ENCODE measurements at regions not wholly inside any gene's neighbourhood (a gene's known extent, or its start where the extent isn't known, plus 50 kb on each side); places are given as distances from the start of the nearest gene placed in this dataset.

GRCh38 chr18:40624959-40625358, 1330.1 kb upstream of the PIK3C3 start:
- no peak overlapping the region for H3K4me3 ChIP-seq (ENCODE audit: low read depth, low read length)
- WGBS (ENCODE audit: insufficient coverage) = no CpG with 5 or more reads among the region's 4 CpGs
- H3K9me3 ChIP-seq (ENCODE audit: control insufficient read depth, insufficient read depth, low read length) = no peaks in the 10 kb centered on the region
- DNase-seq (ENCODE audit: low read depth in 4 of 6, low spot score in 6 of 6) = no peak
- no peaks in the 10 kb centered on the region for H3K36me3 ChIP-seq (ENCODE audit: control insufficient read depth, insufficient read depth, low read length)
- no peak overlapping the region for H3K27ac ChIP-seq (ENCODE audit: low read depth, low read length)
- H3K27me3 ChIP-seq (ENCODE audit: control insufficient read depth, insufficient read depth, low read length) = no peaks in the 10 kb centered on the region
- H3K4me1 ChIP-seq (ENCODE audit: control insufficient read depth, insufficient read depth, low read length) = no peaks in the 10 kb centered on the region

- H3K27ac ChIP-seq (ENCODE audit: low read depth, low read length) = no peak overlapping the region
- no peaks in the 10 kb centered on the region for H3K4me1 ChIP-seq (ENCODE audit: control insufficient read depth, insufficient read depth, low read length)
- H3K4me3 ChIP-seq (ENCODE audit: low read depth, low read length) = no peak overlapping the region
- no peaks in the 10 kb centered on the region for H3K27me3 ChIP-seq (ENCODE audit: control insufficient read depth, insufficient read depth, low read length)
- no peaks in the 10 kb centered on the region for H3K36me3 ChIP-seq (ENCODE audit: control insufficient read depth, insufficient read depth, low read length)
- H3K9me3 ChIP-seq (ENCODE audit: control insufficient read depth, insufficient read depth, low read length) = no peaks in the 10 kb centered on the region
- no peak for DNase-seq (ENCODE audit: low read depth in 4 of 6, low spot score in 6 of 6)
Observed at GRCh38 chr18:40613721-40614120, 1341.3 kb upstream of the PIK3C3 start.

- Histone ChIP-seq H3K4me3 (ENCODE audit: low read depth, low read length) (no peak overlapping the region), H3K4me1 (ENCODE audit: control insufficient read depth, insufficient read depth, low read length) (no peaks in the 10 kb centered on the region), H3K9me3 (ENCODE audit: control insufficient read depth, insufficient read depth, low read length) (no peaks in the 10 kb centered on the region), H3K27me3 (ENCODE audit: control insufficient read depth, insufficient read depth, low read length) (no peaks in the 10 kb centered on the region), H3K27ac (ENCODE audit: low read depth, low read length) (no peak overlapping the region), H3K36me3 (ENCODE audit: control insufficient read depth, insufficient read depth, low read length) (no peaks in the 10 kb centered on the region)
- DNase-seq (ENCODE audit: low read depth in 4 of 6, low spot score in 6 of 6) = peak in 1 of 6 donors; percentile 25
- no CpG with 5 or more reads among the region's 1 CpG for WGBS (ENCODE audit: insufficient coverage)
Observed at GRCh38 chr18:40612356-40612755, 1342.7 kb upstream of the PIK3C3 start.

- Histone ChIP-seq H3K27me3 (ENCODE audit: control insufficient read depth, insufficient read depth, low read length) (no peaks in the 10 kb centered on the region), H3K36me3 (ENCODE audit: control insufficient read depth, insufficient read depth, low read length) (no peaks in the 10 kb centered on the region), H3K4me3 (ENCODE audit: low read depth, low read length) (no peak overlapping the region), H3K9me3 (ENCODE audit: control insufficient read depth, insufficient read depth, low read length) (no peaks in the 10 kb centered on the region), H3K4me1 (ENCODE audit: control insufficient read depth, insufficient read depth, low read length) (no peaks in the 10 kb centered on the region), H3K27ac (ENCODE audit: low read depth, low read length) (no peak overlapping the region)
- 86% methylated on average over 1 of the region's 2 CpGs for WGBS (ENCODE audit: insufficient coverage)
- no peak for DNase-seq (ENCODE audit: low read depth in 4 of 6, low spot score in 6 of 6)
Observed at GRCh38 chr18:40608226-40608625, 1346.8 kb upstream of the PIK3C3 start.

GRCh38 chr18:40607542-40608148, 1347.4 kb upstream of the PIK3C3 start:
- no peak overlapping the region for H3K4me3 ChIP-seq (ENCODE audit: low read depth, low read length)

GRCh38 chr18:40606996-40607395, 1348.0 kb upstream of the PIK3C3 start:
- H3K4me3 ChIP-seq (ENCODE audit: low read depth, low read length) = no peak overlapping the region
- H3K27me3 ChIP-seq (ENCODE audit: control insufficient read depth, insufficient read depth, low read length) = no peaks in the 10 kb centered on the region
- no peaks in the 10 kb centered on the region for H3K4me1 ChIP-seq (ENCODE audit: control insufficient read depth, insufficient read depth, low read length)
- no peak overlapping the region for H3K27ac ChIP-seq (ENCODE audit: low read depth, low read length)
- peak in 2 of 6 donors; percentile 52 to 67 for DNase-seq (ENCODE audit: low read depth in 4 of 6, low spot score in 6 of 6)
- no CpG with 5 or more reads among the region's 1 CpG for WGBS (ENCODE audit: insufficient coverage)
- no peaks in the 10 kb centered on the region for H3K36me3 ChIP-seq (ENCODE audit: control insufficient read depth, insufficient read depth, low read length)
- no peaks in the 10 kb centered on the region for H3K9me3 ChIP-seq (ENCODE audit: control insufficient read depth, insufficient read depth, low read length)

More at GRCh38 chr18:40607542-40608148, 1347.4 kb upstream of the PIK3C3 start:
- H3K27ac ChIP-seq (ENCODE audit: low read depth, low read length) = no peak overlapping the region
- no peaks in the 10 kb centered on the region for H3K4me1 ChIP-seq (ENCODE audit: control insufficient read depth, insufficient read depth, low read length)
- H3K27me3 ChIP-seq (ENCODE audit: control insufficient read depth, insufficient read depth, low read length) = no peaks in the 10 kb centered on the region
- DNase-seq (ENCODE audit: low read depth in 4 of 6, low spot score in 6 of 6) = peak in 1 of 6 donors; percentile 60
- H3K36me3 ChIP-seq (ENCODE audit: control insufficient read depth, insufficient read depth, low read length) = no peaks in the 10 kb centered on the region
- H3K9me3 ChIP-seq (ENCODE audit: control insufficient read depth, insufficient read depth, low read length) = no peaks in the 10 kb centered on the region
- 55% methylated on average over 3 of the region's 6 CpGs for WGBS (ENCODE audit: insufficient coverage)

- Histone ChIP-seq H3K36me3 (ENCODE audit: control insufficient read depth, insufficient read depth, low read length) (no peaks in the 10 kb centered on the region), H3K9me3 (ENCODE audit: control insufficient read depth, insufficient read depth, low read length) (peaks cover 8% of the 10 kb centered on the region), H3K27ac (ENCODE audit: low read depth, low read length) (no peak overlapping the region), H3K4me3 (ENCODE audit: low read depth, low read length) (no peak overlapping the region), H3K4me1 (ENCODE audit: control insufficient read depth, insufficient read depth, low read length) (no peaks in the 10 kb centered on the region), H3K27me3 (ENCODE audit: control insufficient read depth, insufficient read depth, low read length) (no peaks in the 10 kb centered on the region)
- WGBS (ENCODE audit: insufficient coverage) = 89% methylated on average over 12 of the region's 12 CpGs
- DNase-seq (ENCODE audit: low read depth in 4 of 6, low spot score in 6 of 6) = no peak
Observed at GRCh38 chr18:40583671-40584070, 1371.4 kb upstream of the PIK3C3 start.

GRCh38 chr18:40582105-40582504, 1372.9 kb upstream of the PIK3C3 start:
- Histone ChIP-seq H3K9me3 (ENCODE audit: control insufficient read depth, insufficient read depth, low read length) (peaks cover 4% of the 10 kb centered on the region), H3K4me1 (ENCODE audit: control insufficient read depth, insufficient read depth, low read length) (peaks cover 4% of the 10 kb centered on the region), H3K4me3 (ENCODE audit: low read depth, low read length) (no peak overlapping the region), H3K27ac (ENCODE audit: low read depth, low read length) (no peak overlapping the region), H3K36me3 (ENCODE audit: control insufficient read depth, insufficient read depth, low read length) (no peaks in the 10 kb centered on the region), H3K27me3 (ENCODE audit: control insufficient read depth, insufficient read depth, low read length) (no peaks in the 10 kb centered on the region)
- no peak for DNase-seq (ENCODE audit: low read depth in 4 of 6, low spot score in 6 of 6)
- WGBS (ENCODE audit: insufficient coverage) = no CpG with 5 or more reads among the region's 1 CpG

GRCh38 chr18:40577981-40578365, 1377.1 kb upstream of the PIK3C3 start:
- Histone ChIP-seq H3K27ac (ENCODE audit: low read depth, low read length) (peak overlapping the region; percentile 75), H3K36me3 (ENCODE audit: control insufficient read depth, insufficient read depth, low read length) (no peaks in the 10 kb centered on the region)
- WGBS (ENCODE audit: insufficient coverage) = 43% methylated on average over 1 of the region's 4 CpGs

GRCh38 chr18:40577239-40577980, 1377.6 kb upstream of the PIK3C3 start:
- Histone ChIP-seq H3K9me3 (ENCODE audit: control insufficient read depth, insufficient read depth, low read length) (no peaks in the 10 kb centered on the region), H3K4me3 (ENCODE audit: low read depth, low read length) (no peak overlapping the region), H3K4me1 (ENCODE audit: control insufficient read depth, insufficient read depth, low read length) (peaks cover 4% of the 10 kb centered on the region), H3K27ac (ENCODE audit: low read depth, low read length) (peak overlapping the region; percentile 75), H3K36me3 (ENCODE audit: control insufficient read depth, insufficient read depth, low read length) (no peaks in the 10 kb centered on the region), H3K27me3 (ENCODE audit: control insufficient read depth, insufficient read depth, low read length) (no peaks in the 10 kb centered on the region)
- DNase-seq (ENCODE audit: low read depth in 4 of 6, low spot score in 6 of 6) = peak in 5 of 6 donors; percentile 50 to 89 (median 62)
- WGBS (ENCODE audit: insufficient coverage) = no CpG with 5 or more reads among the region's 5 CpGs

More at GRCh38 chr18:40577981-40578365, 1377.1 kb upstream of the PIK3C3 start:
- Histone ChIP-seq H3K9me3 (ENCODE audit: control insufficient read depth, insufficient read depth, low read length) (no peaks in the 10 kb centered on the region), H3K27me3 (ENCODE audit: control insufficient read depth, insufficient read depth, low read length) (no peaks in the 10 kb centered on the region), H3K4me1 (ENCODE audit: control insufficient read depth, insufficient read depth, low read length) (peaks cover 4% of the 10 kb centered on the region), H3K4me3 (ENCODE audit: low read depth, low read length) (no peak overlapping the region)
- DNase-seq (ENCODE audit: low read depth in 4 of 6, low spot score in 6 of 6) = peak in 1 of 6 donors; percentile 83
